ENCODE measurements at regions not wholly inside any gene's neighbourhood (a gene's known extent, or its start where the extent isn't known, plus 50 kb on each side); places are given as distances from the start of the nearest gene placed in this dataset.

DNA sequence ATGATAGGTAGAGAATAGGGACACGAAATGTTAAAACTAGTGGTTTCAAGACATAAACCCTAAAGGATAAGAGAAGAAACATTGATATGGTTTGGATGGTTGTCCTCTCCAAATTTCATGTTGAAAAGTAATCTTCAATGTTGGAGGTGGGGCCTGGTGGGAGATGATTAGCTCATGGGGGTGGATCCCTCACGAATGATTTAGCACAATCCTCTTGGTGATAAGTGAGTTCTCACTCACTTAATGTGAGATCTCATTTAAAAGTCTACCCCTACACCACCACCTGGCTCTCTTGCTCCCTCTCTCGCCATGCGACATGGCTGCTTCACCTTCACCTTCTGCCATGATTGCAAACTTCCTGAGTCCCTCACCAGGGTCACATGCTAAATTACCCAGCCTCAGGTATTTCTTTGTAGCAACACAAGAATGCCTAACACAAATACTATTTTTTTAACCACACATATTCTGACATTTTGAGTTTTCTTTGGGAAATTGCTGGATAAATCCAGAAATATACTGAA lies 242.4 kb upstream of the PHF14 start:
- H3K27me3 ChIP-seq (replicated peaks; ENCODE audit: insufficient read depth, low read depth, low read length, poor library complexity), result no peaks in the 10 kb centered on the region
- no peaks in the 10 kb centered on the region for H3K4me1 ChIP-seq (ENCODE audit: insufficient read depth, low read length, poor library complexity, severe bottlenecking)
- TF ChIP-seq, protein P1, sequence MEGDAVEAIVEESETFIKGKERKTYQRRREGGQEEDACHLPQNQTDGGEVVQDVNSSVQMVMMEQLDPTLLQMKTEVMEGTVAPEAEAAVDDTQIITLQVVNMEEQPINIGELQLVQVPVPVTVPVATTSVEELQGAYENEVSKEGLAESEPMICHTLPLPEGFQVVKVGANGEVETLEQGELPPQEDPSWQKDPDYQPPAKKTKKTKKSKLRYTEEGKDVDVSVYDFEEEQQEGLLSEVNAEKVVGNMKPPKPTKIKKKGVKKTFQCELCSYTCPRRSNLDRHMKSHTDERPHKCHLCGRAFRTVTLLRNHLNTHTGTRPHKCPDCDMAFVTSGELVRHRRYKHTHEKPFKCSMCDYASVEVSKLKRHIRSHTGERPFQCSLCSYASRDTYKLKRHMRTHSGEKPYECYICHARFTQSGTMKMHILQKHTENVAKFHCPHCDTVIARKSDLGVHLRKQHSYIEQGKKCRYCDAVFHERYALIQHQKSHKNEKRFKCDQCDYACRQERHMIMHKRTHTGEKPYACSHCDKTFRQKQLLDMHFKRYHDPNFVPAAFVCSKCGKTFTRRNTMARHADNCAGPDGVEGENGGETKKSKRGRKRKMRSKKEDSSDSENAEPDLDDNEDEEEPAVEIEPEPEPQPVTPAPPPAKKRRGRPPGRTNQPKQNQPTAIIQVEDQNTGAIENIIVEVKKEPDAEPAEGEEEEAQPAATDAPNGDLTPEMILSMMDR (conservative IDR thresholded peaks at IDR 0.05; ENCODE audit: low read depth, low read length), result no peak
- no peak for TF ChIP-seq EZH2 (IDR thresholded peaks at IDR 0.05; ENCODE audit: borderline replicate concordance, low read depth, low read length, poor library complexity, severe bottlenecking)
- intact Hi-C loops (cut with micrococcal nuclease; ENCODE audit: unreplicated experiment), result no loop called here
- no TSS peak for BruUV-seq (replicated peaks)
- no peak overlapping the region for H3K4me3 ChIP-seq (ENCODE audit: low read depth, low read length, poor library complexity, severe bottlenecking)
- ChIA-PET CTCF (no interaction called here), POLR2A (ENCODE audit: low non-redundant PET) (no interaction called here)
- no peaks in the 10 kb centered on the region for H3K36me3 ChIP-seq (ENCODE audit: insufficient read depth, low read length, poor library complexity, severe bottlenecking)
- no peak overlapping the region for H3K27ac ChIP-seq (ENCODE audit: low read depth, low read length, poor library complexity, severe bottlenecking)
- H3K9me3 ChIP-seq (ENCODE audit: low read depth, low read length, poor library complexity, severe bottlenecking), result no peaks in the 10 kb centered on the region
- no peak for DNase-seq (ENCODE audit: low spot score)

DNA sequence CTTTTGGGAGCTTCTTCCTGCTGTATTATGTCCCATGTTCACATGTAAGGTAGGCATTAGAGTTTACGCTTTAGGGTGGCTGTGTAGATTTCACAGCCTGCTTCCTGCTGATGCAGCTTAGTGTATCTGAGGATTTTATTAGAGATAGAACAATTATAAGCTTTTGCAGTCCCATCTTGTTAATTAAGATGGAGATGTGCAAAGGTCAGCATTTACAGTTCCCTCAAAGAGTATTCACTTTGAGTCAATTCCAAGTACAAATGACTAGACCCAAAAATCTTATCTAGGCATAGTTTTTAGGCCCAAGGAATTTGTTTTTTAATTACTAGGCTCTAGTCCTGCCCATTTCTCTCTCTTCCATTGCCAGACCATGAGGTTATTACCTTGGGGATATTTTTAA lies 239.9 kb upstream of the PHF14 start:
- no peak overlapping the region for H3K27ac ChIP-seq (ENCODE audit: low read depth, low read length, poor library complexity, severe bottlenecking)
- BruUV-seq (replicated peaks), result no TSS peak

DNA sequence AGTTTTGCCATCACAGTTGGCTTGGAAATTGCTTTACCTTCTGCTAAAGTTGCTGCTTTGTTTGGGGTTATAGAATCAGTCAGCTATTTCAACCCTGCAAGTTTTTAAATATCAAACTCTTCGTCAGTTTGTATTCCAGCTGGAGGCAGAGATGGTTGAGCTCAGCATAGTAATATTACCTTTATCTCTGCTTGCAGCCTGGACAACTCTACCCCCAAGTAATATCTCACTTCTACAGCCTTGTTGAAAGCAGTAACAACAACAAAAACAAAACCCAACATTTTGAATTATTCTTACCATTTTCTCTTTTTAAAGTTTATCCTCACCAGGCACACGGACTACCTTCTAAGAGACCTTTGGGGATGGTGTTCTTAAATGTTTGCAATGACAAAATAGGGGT lies 239.1 kb upstream of the PHF14 start:
- no peak for DNase-seq (ENCODE audit: low spot score)
- Histone ChIP-seq H3K36me3 (ENCODE audit: insufficient read depth, low read length, poor library complexity, severe bottlenecking) (no peaks in the 10 kb centered on the region), H3K4me3 (ENCODE audit: low read depth, low read length, poor library complexity, severe bottlenecking) (no peak overlapping the region), H3K9me3 (ENCODE audit: low read depth, low read length, poor library complexity, severe bottlenecking) (no peaks in the 10 kb centered on the region), H3K27me3 (replicated peaks; ENCODE audit: insufficient read depth, low read depth, low read length, poor library complexity) (no peaks in the 10 kb centered on the region), H3K4me1 (ENCODE audit: insufficient read depth, low read length, poor library complexity, severe bottlenecking) (no peaks in the 10 kb centered on the region), H3K27ac (ENCODE audit: low read depth, low read length, poor library complexity, severe bottlenecking) (no peak overlapping the region)
- ChIA-PET CTCF (no interaction called here), POLR2A (ENCODE audit: low non-redundant PET) (no interaction called here)
- no peak for TF ChIP-seq EZH2 (IDR thresholded peaks at IDR 0.05; ENCODE audit: borderline replicate concordance, low read depth, low read length, poor library complexity, severe bottlenecking)
- TF ChIP-seq, protein P1 (conservative IDR thresholded peaks at IDR 0.05; ENCODE audit: low read depth, low read length), result no peak
- no TSS peak for BruUV-seq (replicated peaks)
- intact Hi-C loops (cut with micrococcal nuclease; ENCODE audit: unreplicated experiment), result no loop called here

More for the DNA sequence above, 239.9 kb upstream of the PHF14 start:
- intact Hi-C loops (cut with micrococcal nuclease; ENCODE audit: unreplicated experiment), result no loop called here
- H3K36me3 ChIP-seq (ENCODE audit: insufficient read depth, low read length, poor library complexity, severe bottlenecking), result no peaks in the 10 kb centered on the region
- H3K27me3 ChIP-seq (replicated peaks; ENCODE audit: insufficient read depth, low read depth, low read length, poor library complexity), result no peaks in the 10 kb centered on the region
- H3K9me3 ChIP-seq (ENCODE audit: low read depth, low read length, poor library complexity, severe bottlenecking), result no peaks in the 10 kb centered on the region
- ChIA-PET POLR2A (ENCODE audit: low non-redundant PET) (no interaction called here), CTCF (no interaction called here)
- DNase-seq (ENCODE audit: low spot score), result no peak
- TF ChIP-seq, protein P1 (conservative IDR thresholded peaks at IDR 0.05; ENCODE audit: low read depth, low read length), result no peak
- TF ChIP-seq EZH2 (IDR thresholded peaks at IDR 0.05; ENCODE audit: borderline replicate concordance, low read depth, low read length, poor library complexity, severe bottlenecking), result no peak
- H3K4me3 ChIP-seq (ENCODE audit: low read depth, low read length, poor library complexity, severe bottlenecking), result no peak overlapping the region
- no peaks in the 10 kb centered on the region for H3K4me1 ChIP-seq (ENCODE audit: insufficient read depth, low read length, poor library complexity, severe bottlenecking)
